Memory B cell (primary cell): ENCODE measurements at regions not wholly inside any gene's neighbourhood (a gene's known extent, or its start where the extent isn't known, plus 50 kb on each side); places are given as distances from the start of the nearest gene placed in this dataset.

Experiments used
- ATAC-seq: fragments of 150-1000 bp; cut with Tn5 transposase; 2 replicates; pipeline ENCODE4 v1.10.0; 2021; ENCODE audit warnings: low read depth, mild to moderate bottlenecking, moderate library complexity
- DNase-seq, 2 donors: peaks; one replicate each; pipeline ENCODE4 v3.0.0; 2022; ENCODE audit warnings: low spot score in 2 of 2
- H3K27ac Mint-ChIP-seq: one replicate; pipeline ENCODE4 v1.8.0; 2022; ENCODE audit warnings: mild to moderate bottlenecking, moderate library complexity, mixed read lengths
- H3K27me3 Mint-ChIP-seq: one replicate; pipeline ENCODE4 v1.8.0; 2022; ENCODE audit warnings: mixed read lengths
- H3K36me3 Mint-ChIP-seq: one replicate; pipeline ENCODE4 v1.8.0; 2022; ENCODE audit warnings: mild to moderate bottlenecking, mixed read lengths
- H3K4me1 Mint-ChIP-seq: one replicate; pipeline ENCODE4 v1.8.0; 2022; ENCODE audit warnings: mixed read lengths
- H3K4me3 Mint-ChIP-seq: one replicate; pipeline ENCODE4 v1.8.0; 2022; ENCODE audit warnings: mild to moderate bottlenecking, moderate library complexity, mixed read lengths
- H3K9me3 Mint-ChIP-seq: one replicate; pipeline ENCODE4 v1.8.0; 2022; ENCODE audit warnings: mixed read lengths

- no peaks in the 10 kb centered on the region for H3K36me3 Mint-ChIP-seq
- H3K4me1 Mint-ChIP-seq: no peaks in the 10 kb centered on the region
- H3K27ac Mint-ChIP-seq: no peak overlapping the region
- no peak for DNase-seq
- peaks cover 2% of the 10 kb centered on the region for H3K9me3 Mint-ChIP-seq
- no peak for ATAC-seq
- H3K4me3 Mint-ChIP-seq: no peak overlapping the region
- peaks cover 17% of the 10 kb centered on the region for H3K27me3 Mint-ChIP-seq
Observed at GRCh38 chr9:96183751-96184150, 118.2 kb downstream of the HSD17B3 start.

GRCh38 chr9:96178153-96178552 lies 123.8 kb downstream of the HSD17B3 start:
- DNase-seq (no peak), ATAC-seq (no peak)
- Mint-ChIP-seq H3K27me3 (peaks cover 15% of the 10 kb centered on the region), H3K27ac (no peak overlapping the region), H3K4me3 (no peak overlapping the region), H3K36me3 (no peaks in the 10 kb centered on the region), H3K4me1 (no peaks in the 10 kb centered on the region), H3K9me3 (no peaks in the 10 kb centered on the region)

- no peak overlapping the region for H3K4me3 Mint-ChIP-seq
- no peak for DNase-seq
- no peaks in the 10 kb centered on the region for H3K36me3 Mint-ChIP-seq
- no peaks in the 10 kb centered on the region for H3K4me1 Mint-ChIP-seq
- H3K9me3 Mint-ChIP-seq: no peaks in the 10 kb centered on the region
- no peak for ATAC-seq
- peaks cover 15% of the 10 kb centered on the region for H3K27me3 Mint-ChIP-seq
- H3K27ac Mint-ChIP-seq: no peak overlapping the region
Observed at GRCh38 chr9:96177719-96178028, 124.3 kb downstream of the HSD17B3 start.

GRCh38 chr9:96177005-96177718 lies 124.8 kb downstream of the HSD17B3 start:
- DNase-seq: no peak
- no peaks in the 10 kb centered on the region for H3K9me3 Mint-ChIP-seq
- H3K27ac Mint-ChIP-seq: no peak overlapping the region
- peaks cover 19% of the 10 kb centered on the region for H3K27me3 Mint-ChIP-seq
- ATAC-seq: no peak
- no peaks in the 10 kb centered on the region for H3K4me1 Mint-ChIP-seq
- H3K36me3 Mint-ChIP-seq: no peaks in the 10 kb centered on the region
- H3K4me3 Mint-ChIP-seq: no peak overlapping the region

GRCh38 chr9:96175796-96176195 lies 126.2 kb downstream of the HSD17B3 start:
- DNase-seq (no peak), ATAC-seq (no peak)
- Mint-ChIP-seq H3K4me1 (no peaks in the 10 kb centered on the region), H3K36me3 (no peaks in the 10 kb centered on the region), H3K27ac (no peak overlapping the region), H3K27me3 (peaks cover 22% of the 10 kb centered on the region), H3K9me3 (no peaks in the 10 kb centered on the region), H3K4me3 (no peak overlapping the region)

GRCh38 chr9:96175001-96175400 lies 127.0 kb downstream of the HSD17B3 start:
- Mint-ChIP-seq H3K4me1 (no peaks in the 10 kb centered on the region), H3K9me3 (no peaks in the 10 kb centered on the region), H3K27me3 (peaks cover 17% of the 10 kb centered on the region), H3K27ac (no peak overlapping the region), H3K4me3 (no peak overlapping the region), H3K36me3 (no peaks in the 10 kb centered on the region)
- DNase-seq (no peak), ATAC-seq (no peak)

- Mint-ChIP-seq H3K27me3 (peaks cover 17% of the 10 kb centered on the region), H3K4me3 (no peak overlapping the region), H3K27ac (no peak overlapping the region), H3K9me3 (no peaks in the 10 kb centered on the region), H3K4me1 (no peaks in the 10 kb centered on the region), H3K36me3 (no peaks in the 10 kb centered on the region)
- ATAC-seq (no peak), DNase-seq (no peak)
Observed at GRCh38 chr9:96174371-96174770, 127.6 kb downstream of the HSD17B3 start.

GRCh38 chr9:96173640-96174039 lies 128.3 kb downstream of the HSD17B3 start:
- no peak for ATAC-seq
- Mint-ChIP-seq H3K27ac (no peak overlapping the region), H3K27me3 (peaks cover 14% of the 10 kb centered on the region)

GRCh38 chr9:96172797-96173196 lies 129.2 kb downstream of the HSD17B3 start:
- DNase-seq (no peak), ATAC-seq (no peak)
- Mint-ChIP-seq H3K27ac (no peak overlapping the region), H3K4me1 (no peaks in the 10 kb centered on the region), H3K27me3 (peaks cover 10% of the 10 kb centered on the region), H3K4me3 (no peak overlapping the region), H3K9me3 (no peaks in the 10 kb centered on the region), H3K36me3 (no peaks in the 10 kb centered on the region)

More at GRCh38 chr9:96173640-96174039, 128.3 kb downstream of the HSD17B3 start:
- H3K36me3 Mint-ChIP-seq: no peaks in the 10 kb centered on the region
- no peak for DNase-seq
- H3K4me3 Mint-ChIP-seq: no peak overlapping the region
- no peaks in the 10 kb centered on the region for H3K9me3 Mint-ChIP-seq
- no peaks in the 10 kb centered on the region for H3K4me1 Mint-ChIP-seq

- no peaks in the 10 kb centered on the region for H3K4me1 Mint-ChIP-seq
- H3K9me3 Mint-ChIP-seq: no peaks in the 10 kb centered on the region
- H3K4me3 Mint-ChIP-seq: no peak overlapping the region
- peaks cover 9% of the 10 kb centered on the region for H3K27me3 Mint-ChIP-seq
- no peaks in the 10 kb centered on the region for H3K36me3 Mint-ChIP-seq
- DNase-seq: no peak
- no peak overlapping the region for H3K27ac Mint-ChIP-seq
- no peak for ATAC-seq
Observed at GRCh38 chr9:96171728-96172127, 130.2 kb downstream of the HSD17B3 start.

GRCh38 chr9:96169901-96170300 lies 132.1 kb downstream of the HSD17B3 start:
- Mint-ChIP-seq H3K9me3 (no peaks in the 10 kb centered on the region), H3K4me3 (no peak overlapping the region), H3K27ac (no peak overlapping the region), H3K4me1 (no peaks in the 10 kb centered on the region), H3K27me3 (peaks cover 7% of the 10 kb centered on the region), H3K36me3 (no peaks in the 10 kb centered on the region)
- ATAC-seq (no peak), DNase-seq (no peak)

- Mint-ChIP-seq H3K36me3 (no peaks in the 10 kb centered on the region), H3K27me3 (peaks cover 7% of the 10 kb centered on the region), H3K27ac (no peak overlapping the region), H3K4me3 (no peak overlapping the region), H3K9me3 (no peaks in the 10 kb centered on the region), H3K4me1 (no peaks in the 10 kb centered on the region)
- ATAC-seq: no peak
- no peak for DNase-seq
Observed at GRCh38 chr9:96169484-96169883, 132.5 kb downstream of the HSD17B3 start.

GRCh38 chr9:96168882-96169281 lies 133.1 kb downstream of the HSD17B3 start:
- Mint-ChIP-seq H3K27ac (no peak overlapping the region), H3K36me3 (no peaks in the 10 kb centered on the region), H3K27me3 (peaks cover 7% of the 10 kb centered on the region), H3K4me3 (no peak overlapping the region), H3K9me3 (no peaks in the 10 kb centered on the region), H3K4me1 (no peaks in the 10 kb centered on the region)
- DNase-seq (no peak), ATAC-seq (no peak)

- H3K36me3 Mint-ChIP-seq: no peaks in the 10 kb centered on the region
- H3K27me3 Mint-ChIP-seq: peaks cover 4% of the 10 kb centered on the region
- no peak for ATAC-seq
- no peak overlapping the region for H3K27ac Mint-ChIP-seq
- no peak for DNase-seq
- H3K4me1 Mint-ChIP-seq: peaks cover 4% of the 10 kb centered on the region
- H3K9me3 Mint-ChIP-seq: no peaks in the 10 kb centered on the region
- H3K4me3 Mint-ChIP-seq: no peak overlapping the region
Observed at GRCh38 chr9:96167011-96167410, 135.0 kb downstream of the HSD17B3 start.

- Mint-ChIP-seq H3K4me3 (no peak overlapping the region), H3K9me3 (peaks cover 2% of the 10 kb centered on the region), H3K36me3 (no peaks in the 10 kb centered on the region), H3K27ac (no peak overlapping the region), H3K27me3 (peaks cover 8% of the 10 kb centered on the region), H3K4me1 (peaks cover 4% of the 10 kb centered on the region)
- DNase-seq (no peak), ATAC-seq (no peak)
Observed at GRCh38 chr9:96164268-96164683, 137.7 kb downstream of the HSD17B3 start.
